Liver (tissue), 7 donors: ENCODE measurements at regions not wholly inside any gene's neighbourhood (a gene's known extent, or its start where the extent isn't known, plus 50 kb on each side); places are given as distances from the start of the nearest gene placed in this dataset.

Experiments
- DNase-seq: peaks from one replicate; pipeline ENCODE4 v3.0.0-alpha.2; 2017; ENCODE audit warnings: low spot score
- H3K27ac ChIP-seq, 2 donors: one replicate each; pipeline ENCODE4 v1.7.0; 2013; ENCODE audit warnings: inconsistent platforms in 2 of 2, low read length in 2 of 2, control low read depth in 1 of 2, low read depth in 1 of 2, mild to moderate bottlenecking in 1 of 2
- H3K27me3 ChIP-seq, 4 donors: one replicate each; pipeline versions ENCODE4 v1.6.1 to v1.7.0; 2013; ENCODE audit warnings: low read length in 3 of 4, inconsistent platforms in 1 of 4, mild to moderate bottlenecking in 1 of 4, moderate library complexity in 1 of 4; ENCODE audit not compliant: control insufficient read depth in 4 of 4, insufficient read depth in 4 of 4
- H3K36me3 ChIP-seq, 4 donors: one replicate each; pipeline versions ENCODE4 v1.6.1 to v1.7.0; 2013; ENCODE audit warnings: low read length in 3 of 4, mild to moderate bottlenecking in 3 of 4, low read depth in 1 of 4, moderate library complexity in 1 of 4; ENCODE audit not compliant: control insufficient read depth in 4 of 4, insufficient read depth in 3 of 4
- H3K4me1 ChIP-seq, 4 donors: one replicate each; pipeline versions ENCODE4 v1.6.1 to v1.7.0; 2013; ENCODE audit warnings: low read length in 3 of 4, mild to moderate bottlenecking in 3 of 4, moderate library complexity in 1 of 4; ENCODE audit not compliant: control insufficient read depth in 4 of 4, insufficient read depth in 4 of 4
- H3K4me3 ChIP-seq, 3 donors: one replicate each; pipeline versions ENCODE4 v1.6.1 to v1.7.0; 2013; ENCODE audit warnings: low read length in 3 of 3, control low read depth in 1 of 3, low read depth in 1 of 3, mild to moderate bottlenecking in 1 of 3
- H3K9ac ChIP-seq, 2 donors: one replicate each; pipeline ENCODE4 v1.7.0; 2013; ENCODE audit warnings: low read length in 2 of 2, mild to moderate bottlenecking in 2 of 2, moderate library complexity in 2 of 2, control low read depth in 1 of 2, low read depth in 1 of 2
- H3K9me3 ChIP-seq, 4 donors: one replicate each; pipeline versions ENCODE4 v1.6.1 to v1.7.0; 2013; ENCODE audit warnings: low read length in 3 of 4; ENCODE audit not compliant: control insufficient read depth in 4 of 4
- ATF3 ChIP-seq: IDR thresholded peaks from 2 replicates; pipeline ENCODE4 v1.6.1; 2016; ENCODE audit warnings: antibody characterized with exemption
- EGR1 ChIP-seq, 2 donors: IDR thresholded peaks; 2 replicates each; pipeline ENCODE4 v1.6.1; 2016 to 2018; ENCODE audit warnings: antibody characterized with exemption in 2 of 2, low read depth in 2 of 2
- FOXA1 ChIP-seq: IDR thresholded peaks from 2 replicates; pipeline ENCODE4 v1.6.1; 2016; ENCODE audit warnings: antibody characterized with exemption
- FOXA2 ChIP-seq: IDR thresholded peaks from 2 replicates; pipeline ENCODE4 v1.6.1; 2016; ENCODE audit warnings: antibody characterized with exemption
- GABPA ChIP-seq, 2 donors: IDR thresholded peaks in 1 of 2; conservative IDR thresholded peaks in 1 of 2; 2 replicates each; pipeline ENCODE4 v1.6.1; 2016; ENCODE audit warnings: antibody characterized with exemption in 2 of 2, mild to moderate bottlenecking in 1 of 2, moderate library complexity in 1 of 2
- HNF4A ChIP-seq, 2 donors: conservative IDR thresholded peaks; 2 replicates each; pipeline ENCODE4 v1.6.1; 2016; ENCODE audit warnings: antibody characterized with exemption in 2 of 2, mild to moderate bottlenecking in 2 of 2
- HNF4G ChIP-seq: IDR thresholded peaks from 2 replicates; pipeline ENCODE4 v1.6.1; 2016; ENCODE audit warnings: antibody characterized with exemption
- JUND ChIP-seq, 2 donors: IDR thresholded peaks; 2 replicates each; pipeline ENCODE4 v1.6.1; 2016; ENCODE audit warnings: antibody characterized with exemption in 2 of 2
- MAX ChIP-seq: IDR thresholded peaks from 2 replicates; pipeline ENCODE4 v1.6.1; 2016; ENCODE audit warnings: antibody characterized with exemption
- NR2F2 ChIP-seq: IDR thresholded peaks from 2 replicates; pipeline ENCODE4 v1.6.1; 2016; ENCODE audit warnings: antibody characterized with exemption
- RAD21 ChIP-seq, 2 donors: IDR thresholded peaks; 2 replicates each; pipeline ENCODE4 v1.6.1; 2016; ENCODE audit warnings: antibody characterized with exemption in 2 of 2, mild to moderate bottlenecking in 2 of 2
- REST ChIP-seq: IDR thresholded peaks from 2 replicates; pipeline ENCODE4 v1.6.1; 2016; ENCODE audit warnings: antibody characterized with exemption, mild to moderate bottlenecking
- SP1 ChIP-seq: IDR thresholded peaks from 2 replicates; pipeline ENCODE4 v1.6.1; 2018; ENCODE audit warnings: antibody characterized with exemption, mild to moderate bottlenecking
- TAF1 ChIP-seq: conservative IDR thresholded peaks from 2 replicates; pipeline ENCODE4 v1.6.1; 2016; ENCODE audit warnings: antibody characterized with exemption, mild to moderate bottlenecking
- YY1 ChIP-seq: IDR thresholded peaks from 2 replicates; pipeline ENCODE4 v1.6.1; 2016; ENCODE audit warnings: antibody characterized with exemption, mild to moderate bottlenecking
- ZBTB33 ChIP-seq: IDR thresholded peaks from 2 replicates; pipeline ENCODE4 v1.6.1; 2016; ENCODE audit warnings: antibody characterized with exemption
- WGBS: extraction: QIAGEN DNeasy Blood & Tissue Kit; methylation state at CpG from one replicate; pipeline ENCODE4 v1.1.7; 2013; 5-methylcytosine and 5-hydroxymethylcytosine counted together
- donor health status: healthy.
- donor health status: healthy.
- donor health status: healthy.
- donor health status: healthy.

- WGBS, result 81% methylated on average over 6 of the region's 6 CpGs
- TF ChIP-seq HNF4G (no peak), NR2F2 (no peak)
Observed at GRCh38 chr9:135240222-135240621, 152.8 kb downstream of the OLFM1 start.

GRCh38 chr9:135240871-135241311 lies 153.4 kb downstream of the OLFM1 start:
- 94% methylated on average over 11 of the region's 11 CpGs for WGBS
- no peak overlapping the region for H3K9ac ChIP-seq

More at GRCh38 chr9:135240222-135240621, 152.8 kb downstream of the OLFM1 start:
- DNase-seq, result no peak
- no peaks in the 10 kb centered on the region for H3K9me3 ChIP-seq
- H3K27ac ChIP-seq, result no peak overlapping the region
- H3K9ac ChIP-seq, result no peak overlapping the region
- no peak overlapping the region for H3K4me3 ChIP-seq
- no peaks in the 10 kb centered on the region for H3K36me3 ChIP-seq
- H3K27me3 ChIP-seq, result no peaks in the 10 kb centered on the region
- H3K4me1 ChIP-seq, result peaks cover 0 to 14% (median 10%) of the 10 kb centered on the region in 4 donors

GRCh38 chr9:135241381-135242048 lies 154.0 kb downstream of the OLFM1 start:
- Histone ChIP-seq H3K27ac (no peak overlapping the region), H3K9ac (no peak overlapping the region), H3K27me3 (no peaks in the 10 kb centered on the region), H3K4me3 (no peak overlapping the region), H3K36me3 (no peaks in the 10 kb centered on the region), H3K4me1 (peaks cover 0 to 27% (median 23%) of the 10 kb centered on the region in 4 donors), H3K9me3 (no peaks in the 10 kb centered on the region)
- no peak for DNase-seq
- TF ChIP-seq ZBTB33, result no peak
- no peak for TF ChIP-seq FOXA2
- TF ChIP-seq SP1, result no peak
- TF ChIP-seq HNF4A (conservative IDR thresholded peaks at IDR 0.05), result no peak
- TF ChIP-seq RAD21 (IDR thresholded peaks at IDR 0.05), result no peak
- no peak for TF ChIP-seq JUND (IDR thresholded peaks at IDR 0.05)
- no peak for TF ChIP-seq REST
- no peak for TF ChIP-seq GABPA (IDR thresholded peaks at IDR 0.05 in 1 of 2, conservative IDR thresholded peaks at IDR 0.05 in 1 of 2)
- TF ChIP-seq ATF3, result no peak
- WGBS, result 72% methylated on average over 19 of the region's 19 CpGs

More at GRCh38 chr9:135240871-135241311, 153.4 kb downstream of the OLFM1 start:
- H3K4me1 ChIP-seq, result peaks cover 0 to 21% (median 17%) of the 10 kb centered on the region in 4 donors
- H3K36me3 ChIP-seq, result no peaks in the 10 kb centered on the region
- H3K4me3 ChIP-seq, result no peak overlapping the region
- no peaks in the 10 kb centered on the region for H3K9me3 ChIP-seq
- H3K27ac ChIP-seq, result no peak overlapping the region
- H3K27me3 ChIP-seq, result no peaks in the 10 kb centered on the region
- TF ChIP-seq JUND (IDR thresholded peaks at IDR 0.05), result no peak
- no peak for TF ChIP-seq RAD21 (IDR thresholded peaks at IDR 0.05)
- no peak for TF ChIP-seq EGR1 (IDR thresholded peaks at IDR 0.05; ENCODE audit: low read depth in 2 of 2)
- no peak for TF ChIP-seq NR2F2
- no peak for TF ChIP-seq SP1
- no peak for TF ChIP-seq TAF1
- TF ChIP-seq HNF4A (conservative IDR thresholded peaks at IDR 0.05), result no peak
- no peak for TF ChIP-seq MAX
- no peak for TF ChIP-seq GABPA (IDR thresholded peaks at IDR 0.05 in 1 of 2, conservative IDR thresholded peaks at IDR 0.05 in 1 of 2)
- TF ChIP-seq ZBTB33, result no peak
- no peak for TF ChIP-seq YY1
- TF ChIP-seq FOXA2, result no peak
- TF ChIP-seq FOXA1, result no peak
- no peak for DNase-seq
